HG03097 (cell line): ENCODE measurements at regions not wholly inside any gene's neighbourhood (a gene's known extent, or its start where the extent isn't known, plus 50 kb on each side); places are given as distances from the start of the nearest gene placed in this dataset.
"Not testable (repeated sequence)": the region's sequence is repeated elsewhere in the genome, so short reads cannot be mapped to it uniquely, and the experiment has no call there.

ENCODE experiments used
- ATAC-seq: cut with Tn5 transposase; IDR thresholded peaks from one replicate; pipeline ENCODE4 v1.9.1; 2021; ENCODE audit not compliant: unreplicated experiment, low FRiP score

- ATAC-seq: no peak
Observed at GRCh38 chr16:29126057-29126494, 141.2 kb downstream of the LAT start.

- ATAC-seq: no peak
Observed at GRCh38 chr16:29124828-29125227, 140.0 kb downstream of the LAT start.

- not testable (repeated sequence) for ATAC-seq
Observed at GRCh38 chr16:29124162-29124561, 139.3 kb downstream of the LAT start.

- ATAC-seq: not testable (repeated sequence)
Observed at GRCh38 chr16:29120680-29121079, 135.8 kb downstream of the LAT start.

- ATAC-seq: not testable (repeated sequence)
Observed at GRCh38 chr16:29118301-29118957, 133.6 kb downstream of the LAT start.

GRCh38 chr16:29117631-29118030 lies 132.8 kb downstream of the LAT start:
- ATAC-seq: no peak

- no peak for ATAC-seq
Observed at GRCh38 chr16:29116980-29117379, 132.1 kb downstream of the LAT start.

GRCh38 chr16:29116207-29116606 lies 131.4 kb downstream of the LAT start:
- ATAC-seq: not testable (repeated sequence)

GRCh38 chr16:29115802-29116141 lies 130.9 kb downstream of the LAT start:
- ATAC-seq: not testable (repeated sequence)

- not testable (repeated sequence) for ATAC-seq
Observed at GRCh38 chr16:29114989-29115801, 130.3 kb downstream of the LAT start.

GRCh38 chr16:29114574-29114973 lies 129.7 kb downstream of the LAT start:
- ATAC-seq: no peak

- not testable (repeated sequence) for ATAC-seq
Observed at GRCh38 chr16:29113446-29113845, 128.6 kb downstream of the LAT start.

- no peak for ATAC-seq
Observed at GRCh38 chr16:29112755-29113347, 128.0 kb downstream of the LAT start.

- ATAC-seq: not testable (repeated sequence)
Observed at GRCh38 chr16:29111901-29112680, 127.2 kb downstream of the LAT start.

GRCh38 chr16:29111421-29111820 lies 126.6 kb downstream of the LAT start:
- no peak for ATAC-seq

- not testable (repeated sequence) for ATAC-seq
Observed at GRCh38 chr16:29108625-29109169, 123.8 kb downstream of the LAT start.

GRCh38 chr16:29107299-29107698 lies 122.4 kb downstream of the LAT start:
- ATAC-seq: no peak

GRCh38 chr16:29106259-29106908 lies 121.5 kb downstream of the LAT start:
- not testable (repeated sequence) for ATAC-seq

GRCh38 chr16:29104600-29104999 lies 119.7 kb downstream of the LAT start:
- not testable (repeated sequence) for ATAC-seq

- ATAC-seq: not testable (repeated sequence)
Observed at GRCh38 chr16:29097965-29098364, 113.1 kb downstream of the LAT start.
